HepG2 (cell line): ENCODE measurements at regions not wholly inside any gene's neighbourhood (a gene's known extent, or its start where the extent isn't known, plus 50 kb on each side); places are given as distances from the start of the nearest gene placed in this dataset.

ENCODE experiments used
- EHMT2 ChIP-seq: fragments of 200-600 bp; sonication (generic); IDR thresholded peaks from 2 replicates; pipeline ENCODE4 v1.7.0; 2017; ENCODE audit warnings: antibody characterized with exemption, low read depth, low read length, borderline replicate concordance
- MBNL3 ChIP-seq: fragments of 250-450 bp; sonication (Bioruptor Pico); conservative IDR thresholded peaks from 2 replicates; pipeline ENCODE4 v1.8.0; 2022; ENCODE audit warnings: mild to moderate bottlenecking, inconsistent platforms
- MED8 ChIP-seq: sonication (generic); formaldehyde crosslinking; IDR thresholded peaks from 2 replicates; pipeline ENCODE4 v1.8.1; 2023; ENCODE audit warnings: mild to moderate bottlenecking, missing genetic modification reagents; ENCODE audit not compliant: insufficient replicate concordance
- RXRB ChIP-seq: IDR thresholded peaks from 2 replicates; pipeline ENCODE4 v1.6.1; 2016; ENCODE audit warnings: borderline replicate concordance, missing genetic modification reagents, missing compliant biosample characterization
- SNAPC2 ChIP-seq: sonication (generic); formaldehyde crosslinking; IDR thresholded peaks from 2 replicates; pipeline ENCODE4 v1.8.1; 2022; ENCODE audit warnings: mild to moderate bottlenecking, missing genetic modification reagents
- STAG1 ChIP-seq: sonication (generic); formaldehyde crosslinking; IDR thresholded peaks from 2 replicates; pipeline ENCODE4 v1.4.0; 2020; ENCODE audit warnings: missing genetic modification reagents
- TBL1XR1 ChIP-seq: fragments of 150-350 bp; IDR thresholded peaks from 2 replicates; pipeline ENCODE4 v1.6.1; 2014; ENCODE audit warnings: borderline replicate concordance, low read length; ENCODE audit not compliant: partially characterized antibody
- TOPORS ChIP-seq: sonication (generic); formaldehyde crosslinking; IDR thresholded peaks from 2 replicates; pipeline ENCODE4 v1.8.0; 2023; ENCODE audit warnings: mild to moderate bottlenecking, missing genetic modification reagents
- ZC3H13 ChIP-seq: sonication (generic); formaldehyde crosslinking; IDR thresholded peaks from 2 replicates; pipeline ENCODE4 v1.8.1; 2023; ENCODE audit warnings: mild to moderate bottlenecking, missing genetic modification reagents, moderate library complexity
- ZMYM2 ChIP-seq: sonication (generic); formaldehyde crosslinking; IDR thresholded peaks from 2 replicates; pipeline ENCODE4 v1.8.0; 2022; ENCODE audit warnings: mild to moderate bottlenecking, missing genetic modification reagents
- ZNF326 ChIP-seq: sonication (generic); formaldehyde crosslinking; IDR thresholded peaks from 2 replicates; pipeline ENCODE4 v1.4.0; 2020; ENCODE audit warnings: missing genetic modification reagents, borderline replicate concordance
- ZNF33B ChIP-seq: sonication (generic); formaldehyde crosslinking; IDR thresholded peaks from 2 replicates; pipeline ENCODE4 v1.5.1; 2020; ENCODE audit warnings: mild to moderate bottlenecking, missing genetic modification reagents
- ZNF367 ChIP-seq: sonication (generic); formaldehyde crosslinking; IDR thresholded peaks from 2 replicates; pipeline ENCODE4 v1.4.0; 2020; ENCODE audit warnings: missing genetic modification reagents, borderline replicate concordance
- TF ChIP-seq, protein P1 (sequence below): sonication (generic); formaldehyde crosslinking; IDR thresholded peaks from 2 replicates; pipeline ENCODE4 v1.5.1; 2020; ENCODE audit warnings: mild to moderate bottlenecking, missing genetic modification reagents
- TF ChIP-seq, protein P2 (sequence below): IDR thresholded peaks from 2 replicates; pipeline ENCODE4 v1.6.1; 2016; ENCODE audit warnings: mild to moderate bottlenecking, missing biosample characterization, missing genetic modification reagents
- TF ChIP-seq, protein P3 (sequence below): sonication (generic); IDR thresholded peaks from 2 replicates; pipeline ENCODE4 v1.6.1; 2016; ENCODE audit warnings: low read depth, borderline replicate concordance
- TF ChIP-seq, protein P4 (sequence below): sonication (generic); formaldehyde crosslinking; IDR thresholded peaks from 2 replicates; pipeline ENCODE4 v1.4.0; 2020; ENCODE audit warnings: mild to moderate bottlenecking, missing genetic modification reagents
- TF ChIP-seq, protein P5 (sequence below): sonication (generic); formaldehyde crosslinking; IDR thresholded peaks from 2 replicates; pipeline ENCODE4 v1.4.0; 2020; ENCODE audit warnings: mild to moderate bottlenecking, low read depth, missing genetic modification reagents
- TF ChIP-seq, protein P6 (sequence below): sonication (generic); formaldehyde crosslinking; IDR thresholded peaks from 2 replicates; pipeline ENCODE4 v1.4.0; 2020; ENCODE audit warnings: missing genetic modification reagents
- TF ChIP-seq, protein P7 (sequence below): sonication (generic); formaldehyde crosslinking; IDR thresholded peaks from 2 replicates; pipeline ENCODE4 v1.4.0; 2020; ENCODE audit warnings: mild to moderate bottlenecking, missing genetic modification reagents

DNA sequence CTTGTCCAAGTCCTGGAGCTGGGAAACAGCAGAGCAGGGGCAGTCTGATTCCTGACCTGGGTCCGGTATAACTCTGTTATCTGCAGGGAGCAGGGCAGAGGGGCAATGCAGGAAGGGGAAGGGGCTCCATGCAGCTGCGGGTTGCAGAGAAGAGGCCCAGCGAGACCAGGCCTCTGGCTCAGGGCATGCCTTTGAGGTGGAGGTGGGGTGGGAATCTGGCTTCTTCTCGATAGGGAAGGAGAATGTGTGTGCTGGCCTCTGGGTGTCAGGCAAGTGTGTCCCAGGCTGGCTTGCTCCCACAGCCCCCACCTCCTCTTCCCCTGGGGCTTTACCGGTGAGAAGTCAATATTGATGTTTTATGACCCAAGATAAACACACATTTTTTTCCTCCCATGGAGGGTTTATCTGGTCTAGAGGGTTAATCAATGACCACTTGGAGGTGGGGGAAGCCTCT lies 187.1 kb upstream of the HAAO start (continued):
- TF ChIP-seq, protein P1, sequence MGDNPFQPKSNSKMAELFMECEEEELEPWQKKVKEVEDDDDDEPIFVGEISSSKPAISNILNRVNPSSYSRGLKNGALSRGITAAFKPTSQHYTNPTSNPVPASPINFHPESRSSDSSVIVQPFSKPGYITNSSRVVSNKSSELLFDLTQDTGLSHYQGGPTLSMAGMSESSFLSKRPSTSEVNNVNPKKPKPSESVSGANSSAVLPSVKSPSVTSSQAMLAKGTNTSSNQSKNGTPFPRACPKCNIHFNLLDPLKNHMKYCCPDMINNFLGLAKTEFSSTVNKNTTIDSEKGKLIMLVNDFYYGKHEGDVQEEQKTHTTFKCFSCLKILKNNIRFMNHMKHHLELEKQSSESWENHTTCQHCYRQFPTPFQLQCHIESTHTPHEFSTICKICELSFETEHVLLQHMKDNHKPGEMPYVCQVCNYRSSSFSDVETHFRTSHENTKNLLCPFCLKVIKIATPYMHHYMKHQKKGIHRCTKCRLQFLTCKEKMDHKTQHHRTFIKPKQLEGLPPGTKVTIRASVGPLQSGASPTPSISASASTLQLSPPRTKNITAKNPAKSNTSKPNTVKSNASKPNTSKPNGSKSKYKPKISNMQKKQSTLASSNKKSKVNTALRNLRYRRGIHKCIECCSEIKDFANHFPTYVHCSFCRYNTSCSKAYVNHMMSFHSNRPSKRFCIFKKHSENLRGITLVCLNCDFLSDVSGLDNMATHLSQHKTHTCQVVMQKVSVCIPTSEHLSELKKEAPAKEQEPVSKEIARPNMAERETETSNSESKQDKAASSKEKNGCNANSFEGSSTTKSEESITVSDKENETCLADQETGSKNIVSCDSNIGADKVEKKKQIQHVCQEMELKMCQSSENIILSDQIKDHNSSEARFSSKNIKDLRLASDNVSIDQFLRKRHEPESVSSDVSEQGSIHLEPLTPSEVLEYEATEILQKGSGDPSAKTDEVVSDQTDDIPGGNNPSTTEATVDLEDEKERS: peak; percentile 85; the same call in 1 of the 2 replicates
- TF ChIP-seq ZMYM2 (CRISPR knock-in tag) (peak; percentile 79), STAG1 (CRISPR knock-in tag) (peak; percentile 77), ZNF367 (0 out of 2 replicates have a peak, but pooled peaks have one; percentile 62), MED8 (CRISPR knock-in tag) (peak; percentile 98), EHMT2 (no peak), TOPORS (CRISPR knock-in tag) (no peak; the same call in none of the 2 replicates), ZNF33B (CRISPR knock-in tag) (no peak), SNAPC2 (CRISPR knock-in tag) (0 out of 2 replicates have a peak, but pooled peaks have one; percentile 20), ZC3H13 (CRISPR knock-in tag) (peak; percentile 85), MBNL3 (no peak), ZNF326 (CRISPR knock-in tag) (no peak), RXRB (CRISPR knock-in tag) (peak; percentile 98), TBL1XR1 (peak; percentile 89)
- TF ChIP-seq, protein P2, sequence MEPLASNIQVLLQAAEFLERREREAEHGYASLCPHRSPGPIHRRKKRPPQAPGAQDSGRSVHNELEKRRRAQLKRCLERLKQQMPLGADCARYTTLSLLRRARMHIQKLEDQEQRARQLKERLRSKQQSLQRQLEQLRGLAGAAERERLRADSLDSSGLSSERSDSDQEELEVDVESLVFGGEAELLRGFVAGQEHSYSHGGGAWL (CRISPR knock-in tag): peak; percentile 23
- TF ChIP-seq, protein P3, sequence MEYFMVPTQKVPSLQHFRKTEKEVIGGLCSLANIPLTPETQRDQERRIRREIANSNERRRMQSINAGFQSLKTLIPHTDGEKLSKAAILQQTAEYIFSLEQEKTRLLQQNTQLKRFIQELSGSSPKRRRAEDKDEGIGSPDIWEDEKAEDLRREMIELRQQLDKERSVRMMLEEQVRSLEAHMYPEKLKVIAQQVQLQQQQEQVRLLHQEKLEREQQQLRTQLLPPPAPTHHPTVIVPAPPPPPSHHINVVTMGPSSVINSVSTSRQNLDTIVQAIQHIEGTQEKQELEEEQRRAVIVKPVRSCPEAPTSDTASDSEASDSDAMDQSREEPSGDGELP: peak; percentile 85; the same call in 1 of the 2 replicates
- TF ChIP-seq, protein P4, sequence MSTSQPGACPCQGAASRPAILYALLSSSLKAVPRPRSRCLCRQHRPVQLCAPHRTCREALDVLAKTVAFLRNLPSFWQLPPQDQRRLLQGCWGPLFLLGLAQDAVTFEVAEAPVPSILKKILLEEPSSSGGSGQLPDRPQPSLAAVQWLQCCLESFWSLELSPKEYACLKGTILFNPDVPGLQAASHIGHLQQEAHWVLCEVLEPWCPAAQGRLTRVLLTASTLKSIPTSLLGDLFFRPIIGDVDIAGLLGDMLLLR: 0 out of 2 replicates have a peak, but pooled peaks have one; percentile 20
- TF ChIP-seq, protein P5, sequence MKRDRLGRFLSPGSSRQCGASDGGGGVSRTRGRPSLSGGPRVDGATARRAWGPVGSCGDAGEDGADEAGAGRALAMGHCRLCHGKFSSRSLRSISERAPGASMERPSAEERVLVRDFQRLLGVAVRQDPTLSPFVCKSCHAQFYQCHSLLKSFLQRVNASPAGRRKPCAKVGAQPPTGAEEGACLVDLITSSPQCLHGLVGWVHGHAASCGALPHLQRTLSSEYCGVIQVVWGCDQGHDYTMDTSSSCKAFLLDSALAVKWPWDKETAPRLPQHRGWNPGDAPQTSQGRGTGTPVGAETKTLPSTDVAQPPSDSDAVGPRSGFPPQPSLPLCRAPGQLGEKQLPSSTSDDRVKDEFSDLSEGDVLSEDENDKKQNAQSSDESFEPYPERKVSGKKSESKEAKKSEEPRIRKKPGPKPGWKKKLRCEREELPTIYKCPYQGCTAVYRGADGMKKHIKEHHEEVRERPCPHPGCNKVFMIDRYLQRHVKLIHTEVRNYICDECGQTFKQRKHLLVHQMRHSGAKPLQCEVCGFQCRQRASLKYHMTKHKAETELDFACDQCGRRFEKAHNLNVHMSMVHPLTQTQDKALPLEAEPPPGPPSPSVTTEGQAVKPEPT: no peak; the same call in 1 of the 2 replicates
- TF ChIP-seq, protein P6, sequence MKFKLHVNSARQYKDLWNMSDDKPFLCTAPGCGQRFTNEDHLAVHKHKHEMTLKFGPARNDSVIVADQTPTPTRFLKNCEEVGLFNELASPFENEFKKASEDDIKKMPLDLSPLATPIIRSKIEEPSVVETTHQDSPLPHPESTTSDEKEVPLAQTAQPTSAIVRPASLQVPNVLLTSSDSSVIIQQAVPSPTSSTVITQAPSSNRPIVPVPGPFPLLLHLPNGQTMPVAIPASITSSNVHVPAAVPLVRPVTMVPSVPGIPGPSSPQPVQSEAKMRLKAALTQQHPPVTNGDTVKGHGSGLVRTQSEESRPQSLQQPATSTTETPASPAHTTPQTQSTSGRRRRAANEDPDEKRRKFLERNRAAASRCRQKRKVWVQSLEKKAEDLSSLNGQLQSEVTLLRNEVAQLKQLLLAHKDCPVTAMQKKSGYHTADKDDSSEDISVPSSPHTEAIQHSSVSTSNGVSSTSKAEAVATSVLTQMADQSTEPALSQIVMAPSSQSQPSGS (CRISPR knock-in tag): peak; percentile 89
- TF ChIP-seq, protein P7, sequence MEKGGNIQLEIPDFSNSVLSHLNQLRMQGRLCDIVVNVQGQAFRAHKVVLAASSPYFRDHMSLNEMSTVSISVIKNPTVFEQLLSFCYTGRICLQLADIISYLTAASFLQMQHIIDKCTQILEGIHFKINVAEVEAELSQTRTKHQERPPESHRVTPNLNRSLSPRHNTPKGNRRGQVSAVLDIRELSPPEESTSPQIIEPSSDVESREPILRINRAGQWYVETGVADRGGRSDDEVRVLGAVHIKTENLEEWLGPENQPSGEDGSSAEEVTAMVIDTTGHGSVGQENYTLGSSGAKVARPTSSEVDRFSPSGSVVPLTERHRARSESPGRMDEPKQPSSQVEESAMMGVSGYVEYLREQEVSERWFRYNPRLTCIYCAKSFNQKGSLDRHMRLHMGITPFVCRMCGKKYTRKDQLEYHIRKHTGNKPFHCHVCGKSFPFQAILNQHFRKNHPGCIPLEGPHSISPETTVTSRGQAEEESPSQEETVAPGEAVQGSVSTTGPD (CRISPR knock-in tag): peak; percentile 86; the same call in 1 of the 2 replicates
